NB4 (cell line): ENCODE measurements at regions not wholly inside any gene's neighbourhood (a gene's known extent, or its start where the extent isn't known, plus 50 kb on each side); places are given as distances from the start of the nearest gene placed in this dataset.
"Not testable (repeated sequence)": the region's sequence is repeated elsewhere in the genome, so short reads cannot be mapped to it uniquely, and the experiment has no call there.

Source experiments
- DNase-seq: peaks from one replicate; pipeline ENCODE4 v3.0.0; 2010; ENCODE audit warnings: low read depth
- H3K4me3 ChIP-seq: one replicate; pipeline ENCODE4 v1.5.1; 2011; ENCODE audit warnings: mild to moderate bottlenecking, low read depth, low read length, moderate library complexity
- CTCF ChIP-seq: IDR thresholded peaks from one replicate; pipeline ENCODE4 v1.5.1; 2012; ENCODE audit warnings: low read depth, low read length
- MAX ChIP-seq: IDR thresholded peaks from 2 replicates; pipeline ENCODE4 v1.6.1; 2011; ENCODE audit warnings: low read depth, low read length
- MYC ChIP-seq: IDR thresholded peaks from 2 replicates; pipeline ENCODE4 v1.6.1; 2011; ENCODE audit warnings: low read depth, low read length
- POLR2A ChIP-seq: IDR thresholded peaks from 2 replicates; pipeline ENCODE4 v1.6.1; 2011; ENCODE audit warnings: mild to moderate bottlenecking; ENCODE audit not compliant: insufficient read length; ENCODE audit errors: extremely low read depth

- no peak overlapping the region for H3K4me3 ChIP-seq
- no peak for TF ChIP-seq MAX
- no peak for DNase-seq
Measured at GRCh38 chr16:16983582-16983981, 487.2 kb downstream of the XYLT1 start.

- not testable (repeated sequence) for H3K4me3 ChIP-seq, DNase-seq
Measured at GRCh38 chr16:16984091-16984490, 486.7 kb downstream of the XYLT1 start.

GRCh38 chr16:16985707-16986106 lies 485.1 kb downstream of the XYLT1 start:
- no peak for DNase-seq
- no peak overlapping the region for H3K4me3 ChIP-seq
- TF ChIP-seq POLR2A (no peak), MAX (no peak), CTCF (no peak), MYC (no peak)

GRCh38 chr16:16988963-16989362 lies 481.8 kb downstream of the XYLT1 start:
- TF ChIP-seq MYC (no peak), CTCF (no peak), POLR2A (no peak), MAX (no peak)
- no peak for DNase-seq
- no peak overlapping the region for H3K4me3 ChIP-seq

- DNase-seq = no peak
- TF ChIP-seq MYC (no peak), POLR2A (no peak), CTCF (no peak), MAX (no peak)
- H3K4me3 ChIP-seq = no peak overlapping the region
Measured at GRCh38 chr16:16989368-16989767, 481.4 kb downstream of the XYLT1 start.

GRCh38 chr16:16991711-16992110 lies 479.0 kb downstream of the XYLT1 start:
- no peak for TF ChIP-seq MYC
- no peak for TF ChIP-seq MAX
- no peak for TF ChIP-seq POLR2A
- no peak for TF ChIP-seq CTCF
- DNase-seq = no peak
- H3K4me3 ChIP-seq = no peak overlapping the region

- TF ChIP-seq POLR2A = no peak
- no peak for TF ChIP-seq CTCF
- TF ChIP-seq MYC = no peak
- no peak for TF ChIP-seq MAX
- no peak overlapping the region for H3K4me3 ChIP-seq
- DNase-seq = no peak
Measured at GRCh38 chr16:16992975-16993765, 477.6 kb downstream of the XYLT1 start.
